Epithelial cell of esophagus (primary cell): ENCODE measurements at regions not wholly inside any gene's neighbourhood (a gene's known extent, or its start where the extent isn't known, plus 50 kb on each side); places are given as distances from the start of the nearest gene placed in this dataset.
A peak's percentile ranks its signal among the peaks of the same experiment; 100 is the strongest.

ENCODE experiments used
- DNase-seq: peaks from one replicate; pipeline ENCODE4 v3.0.0; 2010; ENCODE audit warnings: low read depth
- H3K4me3 ChIP-seq: 2 replicates; pipeline ENCODE4 v1.5.1; 2011; ENCODE audit warnings: mild to moderate bottlenecking, low read length, control low read depth
- TF ChIP-seq, protein P1 (sequence below): IDR thresholded peaks from 2 replicates; pipeline ENCODE4 v1.5.1; 2011; ENCODE audit warnings: low read depth, mild to moderate bottlenecking, low read length, control low read depth, inconsistent platforms; ENCODE audit not compliant: insufficient read depth; ENCODE audit errors: missing control alignments

DNA sequence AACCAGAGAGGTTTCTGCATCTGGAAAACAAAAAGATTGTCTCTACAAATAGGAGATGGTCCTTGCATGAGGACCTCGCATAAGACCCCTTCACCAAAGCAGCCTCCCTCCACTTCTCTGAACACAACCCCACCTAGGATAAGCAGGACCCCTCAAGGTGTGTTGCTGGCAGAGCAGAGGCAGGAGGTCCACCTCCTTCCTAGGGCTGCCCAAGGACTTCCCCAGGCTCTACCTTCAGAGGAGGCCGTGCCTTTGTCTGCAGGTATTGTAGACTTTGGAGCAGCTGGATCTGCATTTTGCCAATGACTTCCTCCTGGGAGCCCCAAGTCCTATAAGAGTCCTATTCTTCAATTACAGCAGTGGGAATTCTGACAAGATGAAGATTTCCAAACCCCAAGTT is 67.3 kb upstream of the TSPAN11 start:
- TF ChIP-seq, protein P1, sequence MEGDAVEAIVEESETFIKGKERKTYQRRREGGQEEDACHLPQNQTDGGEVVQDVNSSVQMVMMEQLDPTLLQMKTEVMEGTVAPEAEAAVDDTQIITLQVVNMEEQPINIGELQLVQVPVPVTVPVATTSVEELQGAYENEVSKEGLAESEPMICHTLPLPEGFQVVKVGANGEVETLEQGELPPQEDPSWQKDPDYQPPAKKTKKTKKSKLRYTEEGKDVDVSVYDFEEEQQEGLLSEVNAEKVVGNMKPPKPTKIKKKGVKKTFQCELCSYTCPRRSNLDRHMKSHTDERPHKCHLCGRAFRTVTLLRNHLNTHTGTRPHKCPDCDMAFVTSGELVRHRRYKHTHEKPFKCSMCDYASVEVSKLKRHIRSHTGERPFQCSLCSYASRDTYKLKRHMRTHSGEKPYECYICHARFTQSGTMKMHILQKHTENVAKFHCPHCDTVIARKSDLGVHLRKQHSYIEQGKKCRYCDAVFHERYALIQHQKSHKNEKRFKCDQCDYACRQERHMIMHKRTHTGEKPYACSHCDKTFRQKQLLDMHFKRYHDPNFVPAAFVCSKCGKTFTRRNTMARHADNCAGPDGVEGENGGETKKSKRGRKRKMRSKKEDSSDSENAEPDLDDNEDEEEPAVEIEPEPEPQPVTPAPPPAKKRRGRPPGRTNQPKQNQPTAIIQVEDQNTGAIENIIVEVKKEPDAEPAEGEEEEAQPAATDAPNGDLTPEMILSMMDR: no peak
- no peak overlapping the region for H3K4me3 ChIP-seq
- DNase-seq: no peak

GRCh38 chr12:30858471-30858870 is 68.1 kb upstream of the TSPAN11 start:
- TF ChIP-seq, protein P1: no peak
- no peak for DNase-seq
- H3K4me3 ChIP-seq: no peak overlapping the region

DNA sequence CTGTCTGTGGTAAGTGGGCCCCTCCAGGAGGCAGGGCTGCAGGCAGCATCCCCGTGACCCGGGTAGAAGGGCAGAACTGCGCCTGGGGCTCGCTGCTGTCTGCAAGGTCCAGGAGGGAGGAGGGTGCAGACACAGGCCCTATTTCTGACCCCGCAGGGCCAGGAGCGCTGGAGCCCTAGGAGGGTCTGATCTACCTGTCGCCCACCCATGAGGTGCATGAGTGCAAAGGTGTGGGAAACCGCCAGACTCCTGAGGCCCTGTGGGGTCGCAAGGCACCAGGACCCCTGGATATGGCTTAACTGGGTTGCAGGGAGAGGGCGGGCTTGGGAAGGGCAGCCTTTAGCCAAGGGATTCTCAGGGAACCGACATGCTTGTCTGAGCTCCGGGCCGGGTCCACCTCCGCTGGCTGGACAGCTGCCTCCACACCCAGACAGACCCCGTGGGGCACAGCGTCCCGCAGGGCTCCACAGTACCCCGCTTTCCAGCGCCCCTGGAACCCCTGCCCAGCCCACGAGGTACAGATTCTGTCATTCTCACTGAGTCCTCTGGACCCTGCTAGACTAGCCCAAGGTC is 72.9 kb upstream of the TSPAN11 start:
- DNase-seq: no peak
- TF ChIP-seq, protein P1: no peak
- no peak overlapping the region for H3K4me3 ChIP-seq

DNA sequence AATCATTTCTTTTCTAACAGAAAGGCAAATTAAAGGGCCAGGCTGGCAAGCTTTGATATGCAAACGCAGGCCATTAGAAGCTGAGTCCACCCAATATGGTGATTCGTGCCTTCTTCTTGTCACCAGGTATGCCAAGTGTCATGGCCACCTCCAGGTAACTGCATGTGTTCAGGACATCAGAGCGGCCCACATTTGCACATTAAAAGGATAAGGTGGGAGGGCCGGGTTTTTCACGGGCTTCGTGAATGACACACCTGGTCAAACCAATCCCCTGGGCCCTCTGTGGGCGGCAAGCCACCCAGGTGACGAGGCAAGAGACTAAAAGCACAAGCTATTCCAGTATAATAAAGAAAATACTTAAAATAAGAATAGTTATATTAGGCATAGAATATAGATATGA is 75.9 kb upstream of the TSPAN11 start:
- no peak overlapping the region for H3K4me3 ChIP-seq
- no peak for DNase-seq
- TF ChIP-seq, protein P1: no peak

GRCh38 chr12:30847259-30847658 is 79.3 kb upstream of the TSPAN11 start:
- TF ChIP-seq, protein P1: peak; percentile 68
- no peak overlapping the region for H3K4me3 ChIP-seq
- DNase-seq: peak; percentile 83

- TF ChIP-seq, protein P1: no peak
- H3K4me3 ChIP-seq: no peak overlapping the region
Measured at GRCh38 chr12:30846776-30847175, 79.8 kb upstream of the TSPAN11 start.

DNA sequence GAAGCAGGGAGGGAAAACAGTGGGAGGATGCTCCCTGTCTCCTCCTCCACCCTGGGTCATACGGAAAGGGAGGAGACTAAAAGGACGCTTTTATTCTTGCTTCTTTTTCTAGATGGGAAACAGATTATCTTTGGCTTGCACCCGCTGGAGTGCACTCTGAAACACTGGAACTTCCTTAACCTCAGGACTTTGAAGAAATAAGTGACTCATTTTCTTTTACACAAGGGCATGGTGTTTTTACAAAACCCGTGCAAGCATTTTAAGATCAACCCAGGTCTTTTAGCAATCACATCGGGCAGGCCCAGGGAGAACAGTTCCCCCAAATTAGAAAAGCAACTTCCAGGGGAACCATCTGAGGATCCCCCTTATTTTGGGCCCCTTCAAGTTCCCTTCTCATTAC is 80.9 kb upstream of the TSPAN11 start:
- TF ChIP-seq, protein P1: no peak
- no peak for DNase-seq
- no peak overlapping the region for H3K4me3 ChIP-seq

More at GRCh38 chr12:30846776-30847175, 79.8 kb upstream of the TSPAN11 start:
- DNase-seq: no peak
